ENCODE measurements at regions not wholly inside any gene's neighbourhood (a gene's known extent, or its start where the extent isn't known, plus 50 kb on each side); places are given as distances from the start of the nearest gene placed in this dataset.

- Histone ChIP-seq H3K4me3 (ENCODE audit: low read depth, low read length) (no peak overlapping the region), H3K36me3 (ENCODE audit: control insufficient read depth in 2 of 2, insufficient read depth in 1 of 2, low read length in 2 of 2) (no peaks in the 10 kb centered on the region), H3K9me3 (ENCODE audit: control insufficient read depth, insufficient read depth, low read depth, low read length) (no peaks in the 10 kb centered on the region), H3K4me1 (ENCODE audit: control insufficient read depth, insufficient read depth, low read length) (0 out of 2 replicates have a peak, but pooled peaks cover 4% of the 10 kb centered on the region), H3K27ac (ENCODE audit: extremely low read depth, low read depth, low read length) (no peak overlapping the region)
- ChIA-PET POLR2A (no interaction called here), CTCF (no interaction called here)
- no peak for TF ChIP-seq ZNF654 (tag by site-specific recombination; IDR thresholded peaks at IDR 0.05; ENCODE audit: low read depth)
- TF ChIP-seq ZNF354C (tag by site-specific recombination; IDR thresholded peaks at IDR 0.05; ENCODE audit: borderline replicate concordance, low read depth), result no peak
- TF ChIP-seq ZSCAN23 (tag by site-specific recombination; IDR thresholded peaks at IDR 0.05), result no peak
- no peak for TF ChIP-seq SETDB1 (IDR thresholded peaks at IDR 0.05; ENCODE audit: insufficient read length, low read length)
- TF ChIP-seq ZNF341 (tag by site-specific recombination; IDR thresholded peaks at IDR 0.05; ENCODE audit: low read depth), result no peak
- TF ChIP-seq REPIN1 (tag by site-specific recombination; IDR thresholded peaks at IDR 0.05; ENCODE audit: low read depth), result no peak
- TF ChIP-seq ZNF596 (tag by site-specific recombination; IDR thresholded peaks at IDR 0.05), result no peak
- TF ChIP-seq ZNF138 (tag by site-specific recombination; IDR thresholded peaks at IDR 0.05; ENCODE audit: borderline replicate concordance), result no peak
- no peak for TF ChIP-seq TRIM28 (IDR thresholded peaks at IDR 0.05; ENCODE audit: borderline replicate concordance, low read length)
- TF ChIP-seq ZNF26 (tag by site-specific recombination; IDR thresholded peaks at IDR 0.05), result no peak
- TF ChIP-seq ZNF10 (tag by site-specific recombination; IDR thresholded peaks at IDR 0.05), result no peak
- no peak for TF ChIP-seq PATZ1 (tag by site-specific recombination; IDR thresholded peaks at IDR 0.05)
- no peak for TF ChIP-seq ZNF174 (tag by site-specific recombination; IDR thresholded peaks at IDR 0.05)
- no peak for TF ChIP-seq ZNF302 (tag by site-specific recombination; IDR thresholded peaks at IDR 0.05; ENCODE audit: low read depth)
- TF ChIP-seq ZNF777 (tag by site-specific recombination; IDR thresholded peaks at IDR 0.05; ENCODE audit: borderline replicate concordance), result no peak
- no peak for TF ChIP-seq ZBTB8A (tag by site-specific recombination; IDR thresholded peaks at IDR 0.05)
- TF ChIP-seq ZNF600 (tag by site-specific recombination; IDR thresholded peaks at IDR 0.05), result no peak
- no peak for TF ChIP-seq CTCF (tag by site-specific recombination; IDR thresholded peaks at IDR 0.05)
- TF ChIP-seq ZSCAN4 (tag by site-specific recombination; IDR thresholded peaks at IDR 0.05), result no peak
These were observed 94.9 kb upstream of the SKAP2 start for GRCh38 chr7:26959290-26959689.

GRCh38 chr7:26958834-26959233 is 94.4 kb upstream of the SKAP2 start:
- Histone ChIP-seq H3K36me3 (ENCODE audit: control insufficient read depth in 2 of 2, insufficient read depth in 1 of 2, low read length in 2 of 2) (no peaks in the 10 kb centered on the region), H3K4me1 (ENCODE audit: control insufficient read depth, insufficient read depth, low read length) (0 out of 2 replicates have a peak, but pooled peaks cover 4% of the 10 kb centered on the region), H3K4me3 (ENCODE audit: low read depth, low read length) (no peak overlapping the region), H3K27ac (ENCODE audit: extremely low read depth, low read depth, low read length) (no peak overlapping the region), H3K9me3 (ENCODE audit: control insufficient read depth, insufficient read depth, low read depth, low read length) (no peaks in the 10 kb centered on the region)
- ChIA-PET POLR2A (interaction anchor here (0.7 kb wide), 1 partner anchor 53 kb away, joined by 4 read pairs; no protein-coding TSS in a partner anchor), CTCF (interaction anchor here (0.6 kb wide), 1 partner anchor 98 kb away, joined by 3 read pairs; no protein-coding TSS in a partner anchor)
- TF ChIP-seq TCF7L2 (IDR thresholded peaks at IDR 0.05; ENCODE audit: borderline replicate concordance, low read depth, low read length) (no peak), ZNF18 (tag by site-specific recombination; IDR thresholded peaks at IDR 0.05) (no peak), ZNF843 (tag by site-specific recombination; IDR thresholded peaks at IDR 0.05) (no peak), ZNF76 (tag by site-specific recombination; IDR thresholded peaks at IDR 0.05; ENCODE audit: borderline replicate concordance, low read depth) (no peak), ZNF324 (tag by site-specific recombination; IDR thresholded peaks at IDR 0.05) (no peak), YY1 (tag by site-specific recombination; IDR thresholded peaks at IDR 0.05) (no peak), SP3 (tag by site-specific recombination; IDR thresholded peaks at IDR 0.05) (no peak), ZNF488 (tag by site-specific recombination; IDR thresholded peaks at IDR 0.05) (no peak), ZNF184 (tag by site-specific recombination; IDR thresholded peaks at IDR 0.05) (no peak), KLF10 (tag by site-specific recombination; IDR thresholded peaks at IDR 0.05) (no peak)

Measured in HEK293 (cell line).